Cardiac fibroblast (primary cell): ENCODE measurements at regions not wholly inside any gene's neighbourhood (a gene's known extent, or its start where the extent isn't known, plus 50 kb on each side); places are given as distances from the start of the nearest gene placed in this dataset.

Experiments used
- DNase-seq, 2 donors: peaks; one replicate each; pipeline versions ENCODE4 v3.0.0 to v3.0.0-alpha.2; 2010; ENCODE audit warnings: low read depth in 2 of 2
- H3K4me3 ChIP-seq, 2 donors: replicated peaks in 1 of 2; 1 replicate in 1 of 2; 2 replicates in 1 of 2; pipeline ENCODE4 v1.5.1; 2011; ENCODE audit warnings: low read depth in 2 of 2, low read length in 2 of 2, mild to moderate bottlenecking in 2 of 2, moderate library complexity in 1 of 2
- CTCF ChIP-seq: IDR thresholded peaks from one replicate; pipeline ENCODE4 v1.5.1; 2011; ENCODE audit warnings: low read depth, mild to moderate bottlenecking, low read length, inconsistent platforms

DNA sequence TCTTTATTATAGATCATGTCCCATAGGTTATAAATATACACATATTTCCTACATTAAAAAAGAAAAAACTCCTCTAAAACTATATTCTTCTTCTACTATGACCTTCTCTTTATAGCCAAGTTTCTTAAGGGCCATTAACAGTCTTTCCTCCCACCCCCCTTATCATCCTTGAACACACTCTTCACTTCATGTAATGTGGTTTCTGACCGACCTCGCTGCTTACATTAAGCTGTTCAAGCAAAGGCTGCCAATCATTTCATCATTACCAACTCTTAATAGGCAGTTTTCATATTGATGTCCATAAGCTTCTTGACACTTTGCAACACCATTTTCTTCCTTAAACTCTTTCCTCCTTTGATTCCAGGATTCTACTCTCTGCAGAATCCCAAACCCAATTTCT is 283.0 kb upstream of the PCSK5 start:
- H3K4me3 ChIP-seq = no peak overlapping the region
- no peak for TF ChIP-seq CTCF
- DNase-seq = no peak

DNA sequence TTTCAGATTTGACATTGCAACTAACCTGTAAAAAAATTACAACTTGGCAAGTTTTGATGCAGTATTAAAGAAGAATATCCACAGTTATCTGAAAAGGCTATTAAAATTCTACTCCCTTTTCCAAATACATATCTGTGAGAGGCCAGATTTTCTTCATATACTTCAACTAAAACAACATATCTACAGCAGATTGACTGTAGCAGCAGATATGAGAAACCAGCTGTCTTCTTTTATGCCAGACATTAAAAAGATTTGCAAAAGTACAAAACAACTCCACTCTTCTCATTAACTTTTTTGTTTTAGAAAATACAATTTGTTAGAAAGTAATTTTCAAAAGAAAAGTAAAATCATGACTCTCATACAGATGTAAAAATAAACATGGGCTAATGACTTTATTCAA is 281.1 kb upstream of the PCSK5 start:
- no peak for TF ChIP-seq CTCF
- no peak for DNase-seq
- no peak overlapping the region for H3K4me3 ChIP-seq

DNA sequence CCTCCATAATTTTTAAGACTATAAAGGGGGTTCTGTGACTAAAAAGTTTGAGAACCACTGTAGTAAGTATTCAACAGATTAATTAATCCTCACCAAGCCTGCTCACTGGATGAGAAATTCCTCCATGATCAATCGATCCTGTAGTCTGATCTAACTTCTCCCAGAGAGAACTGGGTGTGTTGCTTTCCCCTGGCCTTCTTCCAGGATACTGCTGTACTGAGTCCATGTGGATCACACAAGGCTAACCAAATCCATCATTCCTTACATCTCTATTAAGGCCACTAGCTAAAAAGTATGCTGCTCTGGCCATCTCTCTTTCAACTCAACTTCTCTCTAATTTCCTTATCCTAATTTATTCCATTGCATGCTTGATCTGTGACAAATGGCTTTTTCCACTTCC is 280.2 kb upstream of the PCSK5 start:
- TF ChIP-seq CTCF = no peak
- no peak overlapping the region for H3K4me3 ChIP-seq
- DNase-seq = no peak

DNA sequence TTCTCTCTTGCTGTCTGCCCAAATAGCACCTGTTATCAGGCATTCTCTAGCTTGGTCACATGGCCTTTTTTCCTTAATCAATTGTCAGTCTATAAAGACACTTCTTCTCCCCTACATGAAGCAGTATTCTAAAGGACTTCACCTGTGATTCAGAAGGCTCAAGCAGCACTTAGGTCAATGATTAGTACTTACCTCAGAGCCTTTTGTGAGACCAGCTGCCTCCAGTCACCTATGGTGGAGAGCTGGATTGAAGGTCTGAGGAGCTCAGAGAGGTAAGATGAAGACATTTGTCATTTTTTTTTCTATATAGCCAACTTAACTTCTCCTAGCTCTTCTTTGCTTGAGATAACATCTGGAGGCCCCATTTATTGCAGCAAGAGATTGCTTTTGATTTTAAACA is 278.3 kb upstream of the PCSK5 start:
- no peak for TF ChIP-seq CTCF
- no peak for DNase-seq
- H3K4me3 ChIP-seq = no peak overlapping the region

- no peak for TF ChIP-seq CTCF
- H3K4me3 ChIP-seq = no peak overlapping the region
- no peak for DNase-seq
Observed at GRCh38 chr9:75612754-75613153, 277.7 kb upstream of the PCSK5 start.

DNA sequence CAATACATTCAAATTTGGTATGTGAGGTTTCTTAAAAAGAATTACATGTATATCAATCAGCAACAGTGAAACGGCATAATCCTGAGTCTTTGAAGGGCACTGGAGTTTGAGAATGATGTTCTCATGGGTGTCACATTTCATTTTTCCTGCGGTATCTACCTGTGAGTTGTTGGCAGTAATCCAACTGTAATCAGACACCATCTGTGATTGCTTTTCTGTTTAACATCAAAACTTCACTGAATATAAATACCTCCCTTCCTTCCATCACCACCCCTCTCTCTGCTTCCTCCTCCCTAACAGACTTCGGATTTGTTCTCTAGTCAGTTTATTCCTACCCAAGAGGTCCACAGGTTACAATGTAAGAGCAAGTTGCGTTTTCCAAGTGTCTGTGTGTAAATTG is 275.2 kb upstream of the PCSK5 start:
- no peak for TF ChIP-seq CTCF
- DNase-seq = no peak
- H3K4me3 ChIP-seq = no peak overlapping the region

GRCh38 chr9:75616052-75616451 is 274.4 kb upstream of the PCSK5 start:
- no peak for TF ChIP-seq CTCF
- no peak for DNase-seq
- no peak overlapping the region for H3K4me3 ChIP-seq
